ENCODE measurements at regions not wholly inside any gene's neighbourhood (a gene's known extent, or its start where the extent isn't known, plus 50 kb on each side); places are given as distances from the start of the nearest gene placed in this dataset.
"Not testable (repeated sequence)": the region's sequence is repeated elsewhere in the genome, so short reads cannot be mapped to it uniquely, and the experiment has no call there.

GRCh38 chr22:41023299-41023623 is 69.1 kb upstream of the EP300 start:
- no peak for DNase-seq (ENCODE audit: extremely low spot score)
- POLR2A ChIA-PET: no interaction called here
- TF ChIP-seq CTCF (IDR thresholded peaks at IDR 0.05; ENCODE audit: control extremely low read depth, extremely low read depth, low read depth, missing control alignments): no peak
- CTCF ChIA-PET: interaction anchor here (1.2 to 2.4 kb wide), 4 partner anchors 8 to 214 kb away, joined by 3 to 6 read pairs (median 5); no protein-coding TSS in a partner anchor

GRCh38 chr22:41028841-41029240 is 63.6 kb upstream of the EP300 start:
- ChIA-PET CTCF (interaction anchor here (1.6 kb wide), 1 partner anchor 12 kb away, joined by 4 read pairs; no protein-coding TSS in a partner anchor), POLR2A (no interaction called here)
- no peak for DNase-seq (ENCODE audit: extremely low spot score)
- no peak for TF ChIP-seq CTCF (IDR thresholded peaks at IDR 0.05; ENCODE audit: control extremely low read depth, extremely low read depth, low read depth, missing control alignments)

GRCh38 chr22:41030891-41031290 is 61.5 kb upstream of the EP300 start:
- CTCF ChIA-PET: interaction anchor here (1.1 to 1.9 kb wide), 3 partner anchors 8 to 108 kb away, joined by 3 to 6 read pairs (median 5); no protein-coding TSS in a partner anchor
- POLR2A ChIA-PET: no interaction called here

GRCh38 chr22:41034706-41035105 is 57.7 kb upstream of the EP300 start:
- TF ChIP-seq CTCF (IDR thresholded peaks at IDR 0.05; ENCODE audit: control extremely low read depth, extremely low read depth, low read depth, missing control alignments): no peak
- ChIA-PET CTCF (no interaction called here), POLR2A (no interaction called here)
- DNase-seq (ENCODE audit: extremely low spot score): no peak

More at GRCh38 chr22:41030891-41031290, 61.5 kb upstream of the EP300 start:
- TF ChIP-seq CTCF (IDR thresholded peaks at IDR 0.05; ENCODE audit: control extremely low read depth, extremely low read depth, low read depth, missing control alignments): no peak
- DNase-seq (ENCODE audit: extremely low spot score): no peak

GRCh38 chr22:41036924-41037323 is 55.5 kb upstream of the EP300 start:
- no peak for TF ChIP-seq CTCF (IDR thresholded peaks at IDR 0.05; ENCODE audit: control extremely low read depth, extremely low read depth, low read depth, missing control alignments)
- ChIA-PET CTCF (no interaction called here), POLR2A (no interaction called here)
- DNase-seq (ENCODE audit: extremely low spot score): no peak

GRCh38 chr22:41038732-41039131 is 53.7 kb upstream of the EP300 start:
- no peak for TF ChIP-seq CTCF (IDR thresholded peaks at IDR 0.05; ENCODE audit: control extremely low read depth, extremely low read depth, low read depth, missing control alignments)
- ChIA-PET CTCF (no interaction called here), POLR2A (no interaction called here)
- DNase-seq (ENCODE audit: extremely low spot score): no peak

- CTCF ChIA-PET: interaction anchor here (1.8 kb wide), 1 partner anchor 10 kb away, joined by 4 read pairs; no protein-coding TSS in a partner anchor
- POLR2A ChIA-PET; DNase-seq (ENCODE audit: extremely low spot score): not testable (repeated sequence)
Measured at GRCh38 chr22:41039641-41040040, 52.8 kb upstream of the EP300 start.

Data from GM10248 (cell line).